AG04450 (cell line): ENCODE measurements at regions not wholly inside any gene's neighbourhood (a gene's known extent, or its start where the extent isn't known, plus 50 kb on each side); places are given as distances from the start of the nearest gene placed in this dataset.

Source experiments
- CTCF ChIA-PET: fragments of 300-600, 350-600 bp; formaldehyde crosslinking; extraction: SDS; loops from one replicate; lab custom pipeline; 2022; ENCODE audit warnings: antibody characterized with exemption, inconsistent platforms; lab: Charles Lee
- POLR2A ChIA-PET: fragments of 350-600 bp; formaldehyde crosslinking; extraction: SDS; loops from one replicate; lab custom pipeline; 2021; ENCODE audit warnings: antibody characterized with exemption, inconsistent platforms; lab: Yijun Ruan, JAX
- DNase-seq: peaks from one replicate; pipeline ENCODE4 v3.0.0-alpha.2; 2011; ENCODE audit warnings: low read depth, low spot score
- H3K27ac ChIP-seq: one replicate; pipeline ENCODE4 v1.5.1; 2012; ENCODE audit warnings: low read depth, low read length, control low read depth
- H3K27me3 ChIP-seq: one replicate; pipeline ENCODE4 v1.6.0; 2012; ENCODE audit warnings: low read length; ENCODE audit not compliant: control insufficient read depth, insufficient read depth
- H3K4me3 ChIP-seq: 2 replicates; pipeline ENCODE4 v1.5.1; 2011; ENCODE audit warnings: mild to moderate bottlenecking, low read depth, low read length, control low read depth
- H3K9me3 ChIP-seq: 2 replicates; pipeline ENCODE4 v1.5.1; 2012; ENCODE audit warnings: low read length; ENCODE audit not compliant: control insufficient read depth, insufficient read depth
- TF ChIP-seq, protein P1 (sequence below): IDR thresholded peaks from 2 replicates; pipeline ENCODE4 v1.5.1; 2011; ENCODE audit warnings: low read depth, low read length, control low read depth, inconsistent platforms

DNA sequence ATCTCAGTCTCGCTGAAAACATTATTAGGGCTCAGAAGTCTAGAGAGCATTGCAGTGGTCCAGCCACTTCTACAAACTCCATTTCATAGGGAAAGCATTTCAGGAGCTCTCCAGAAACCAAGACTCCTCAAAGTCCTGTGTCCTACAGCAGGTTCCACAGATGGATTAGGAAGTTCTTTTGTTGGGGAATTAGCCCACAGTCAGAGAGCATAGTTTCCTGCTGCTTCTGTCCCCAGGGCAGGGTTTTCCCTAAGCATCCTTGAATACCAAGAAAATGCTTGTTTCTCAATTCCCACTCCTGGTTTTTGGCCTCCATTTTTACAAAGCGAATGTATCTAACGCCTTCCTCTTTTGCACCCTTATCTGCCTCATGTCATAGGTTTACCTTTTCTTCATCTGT, 235.9 kb upstream of the PODXL start:
- CTCF ChIA-PET = no interaction called here

DNA sequence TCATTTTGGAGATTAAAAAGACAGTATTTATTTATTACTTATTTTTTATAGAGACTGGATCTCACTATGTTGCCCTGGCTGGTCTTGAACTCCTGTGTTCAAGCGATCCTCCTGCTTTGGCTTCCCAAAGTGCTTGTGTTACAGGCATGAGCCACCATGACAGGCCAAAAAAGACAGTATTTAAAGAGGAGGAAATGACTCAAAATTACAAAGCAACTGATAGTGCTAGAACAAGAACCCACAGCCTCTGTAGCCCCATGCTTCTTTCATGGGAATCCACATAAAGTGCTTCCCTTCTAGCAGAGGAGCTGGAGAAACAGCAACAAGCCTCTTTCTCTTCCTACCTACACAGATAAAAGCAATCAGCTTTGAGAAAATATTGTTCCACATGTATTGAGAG, 230.7 kb upstream of the PODXL start:
- ChIA-PET POLR2A (no interaction called here), CTCF (no interaction called here)

More for the DNA sequence above, 235.9 kb upstream of the PODXL start:
- Histone ChIP-seq H3K9me3 (no peaks in the 10 kb centered on the region), H3K27ac (no peak overlapping the region), H3K4me3 (no peak overlapping the region), H3K27me3 (peaks cover 3% of the 10 kb centered on the region)
- DNase-seq = no peak
- TF ChIP-seq, protein P1, sequence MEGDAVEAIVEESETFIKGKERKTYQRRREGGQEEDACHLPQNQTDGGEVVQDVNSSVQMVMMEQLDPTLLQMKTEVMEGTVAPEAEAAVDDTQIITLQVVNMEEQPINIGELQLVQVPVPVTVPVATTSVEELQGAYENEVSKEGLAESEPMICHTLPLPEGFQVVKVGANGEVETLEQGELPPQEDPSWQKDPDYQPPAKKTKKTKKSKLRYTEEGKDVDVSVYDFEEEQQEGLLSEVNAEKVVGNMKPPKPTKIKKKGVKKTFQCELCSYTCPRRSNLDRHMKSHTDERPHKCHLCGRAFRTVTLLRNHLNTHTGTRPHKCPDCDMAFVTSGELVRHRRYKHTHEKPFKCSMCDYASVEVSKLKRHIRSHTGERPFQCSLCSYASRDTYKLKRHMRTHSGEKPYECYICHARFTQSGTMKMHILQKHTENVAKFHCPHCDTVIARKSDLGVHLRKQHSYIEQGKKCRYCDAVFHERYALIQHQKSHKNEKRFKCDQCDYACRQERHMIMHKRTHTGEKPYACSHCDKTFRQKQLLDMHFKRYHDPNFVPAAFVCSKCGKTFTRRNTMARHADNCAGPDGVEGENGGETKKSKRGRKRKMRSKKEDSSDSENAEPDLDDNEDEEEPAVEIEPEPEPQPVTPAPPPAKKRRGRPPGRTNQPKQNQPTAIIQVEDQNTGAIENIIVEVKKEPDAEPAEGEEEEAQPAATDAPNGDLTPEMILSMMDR = no peak
- POLR2A ChIA-PET = no interaction called here

DNA sequence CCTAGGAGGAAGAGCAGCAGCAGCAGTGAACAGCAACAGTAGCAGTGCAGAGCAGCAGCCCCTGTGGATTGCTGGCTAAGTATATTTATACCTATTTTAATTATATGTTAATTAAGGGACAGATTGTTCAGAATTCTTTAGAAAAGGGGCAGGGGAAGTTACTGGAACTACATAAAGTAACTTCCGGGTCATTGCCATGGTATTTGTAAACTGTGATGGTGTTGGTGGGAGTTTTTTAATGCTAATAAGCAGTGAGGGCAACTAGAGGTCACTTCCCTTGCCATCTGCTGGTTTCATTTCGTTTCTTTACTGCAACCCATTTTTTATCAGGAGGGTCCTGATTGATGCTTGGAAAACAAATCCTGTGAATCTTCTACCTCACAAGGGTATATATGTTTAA, 229.8 kb upstream of the PODXL start:
- DNase-seq = no peak
- ChIA-PET CTCF (no interaction called here), POLR2A (no interaction called here)

More for the DNA sequence above, 230.7 kb upstream of the PODXL start:
- Histone ChIP-seq H3K27me3 (peaks cover 3% of the 10 kb centered on the region), H3K9me3 (no peaks in the 10 kb centered on the region), H3K27ac (no peak overlapping the region), H3K4me3 (no peak overlapping the region)
- no peak for DNase-seq
- TF ChIP-seq, protein P1 = no peak

DNA sequence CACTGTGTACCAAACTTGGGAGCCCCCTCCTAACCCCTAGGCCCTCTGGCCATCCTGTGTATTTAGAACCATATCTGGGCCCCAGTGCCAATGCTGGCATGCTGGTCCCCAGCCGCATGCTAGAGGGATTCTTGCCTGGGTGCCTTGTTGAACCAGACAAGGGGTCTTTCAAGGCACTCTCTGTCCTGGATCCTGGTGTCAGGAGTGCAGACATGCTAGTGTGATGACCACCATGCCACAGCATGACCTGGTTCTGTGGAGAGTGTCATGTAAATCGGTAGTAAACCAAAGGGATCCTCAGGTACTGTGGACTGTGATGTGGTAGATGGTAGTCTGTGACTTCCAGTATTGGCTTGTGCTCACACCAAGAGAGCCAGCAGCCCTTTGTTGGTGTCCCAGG, 222.2 kb upstream of the PODXL start:
- DNase-seq = no peak
- POLR2A ChIA-PET = no interaction called here
- TF ChIP-seq, protein P1 = no peak
- H3K9me3 ChIP-seq = no peaks in the 10 kb centered on the region
- H3K27ac ChIP-seq = no peak overlapping the region
- CTCF ChIA-PET = no interaction called here
- H3K27me3 ChIP-seq = no peaks in the 10 kb centered on the region
- no peak overlapping the region for H3K4me3 ChIP-seq

More for the DNA sequence above, 229.8 kb upstream of the PODXL start:
- TF ChIP-seq, protein P1 = no peak
- Histone ChIP-seq H3K27me3 (peaks cover 3% of the 10 kb centered on the region), H3K9me3 (no peaks in the 10 kb centered on the region), H3K27ac (peak overlapping the region; percentile 21), H3K4me3 (no peak overlapping the region)

DNA sequence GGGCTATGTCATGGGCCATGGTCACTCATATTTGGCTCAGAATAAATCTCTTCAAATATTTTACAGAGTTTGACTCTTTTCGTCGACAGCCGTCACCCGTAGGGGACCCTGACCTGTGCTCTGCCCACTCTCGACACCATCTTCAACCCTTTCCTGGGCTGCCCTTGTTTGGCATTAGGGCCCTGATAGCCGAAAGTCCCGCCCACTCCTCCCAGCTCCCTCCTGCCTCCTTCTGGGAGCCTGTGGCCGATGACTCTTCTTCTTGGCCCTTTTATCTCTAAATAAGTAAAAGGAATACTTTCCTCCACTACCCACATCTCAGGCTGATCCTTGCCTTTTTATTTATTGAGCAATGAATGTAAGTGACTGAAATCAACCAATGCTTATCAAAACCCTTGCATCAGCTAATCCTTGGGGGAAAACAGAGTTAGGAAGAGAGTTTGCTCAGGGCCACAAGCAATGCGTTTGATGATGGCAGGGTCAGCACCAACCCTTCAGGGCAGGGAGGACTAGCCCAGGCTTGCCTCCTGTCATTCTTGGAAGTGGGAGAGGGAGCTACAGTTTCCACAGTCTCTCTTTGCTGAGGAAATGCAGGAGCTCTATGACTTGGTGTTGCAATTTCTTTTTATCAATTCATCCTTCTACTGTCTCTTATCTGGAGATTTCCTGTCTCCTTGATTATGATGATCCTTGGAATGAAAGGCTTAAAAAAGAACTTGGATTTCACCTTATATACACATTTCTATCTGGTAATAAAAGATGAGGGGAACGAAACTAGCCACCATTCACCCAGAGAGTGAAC, 218.2 kb upstream of the PODXL start:
- CTCF ChIA-PET = interaction anchor here (1.7 kb wide), 1 partner anchor 85 kb away, joined by 7 read pairs; no protein-coding TSS in a partner anchor
- Histone ChIP-seq H3K27me3 (no peaks in the 10 kb centered on the region), H3K4me3 (no peak overlapping the region), H3K27ac (no peak overlapping the region), H3K9me3 (no peaks in the 10 kb centered on the region)
- POLR2A ChIA-PET = no interaction called here
- DNase-seq = no peak
- TF ChIP-seq, protein P1 = no peak
